ENCODE measurements at regions not wholly inside any gene's neighbourhood (a gene's known extent, or its start where the extent isn't known, plus 50 kb on each side); places are given as distances from the start of the nearest gene placed in this dataset.

DNA sequence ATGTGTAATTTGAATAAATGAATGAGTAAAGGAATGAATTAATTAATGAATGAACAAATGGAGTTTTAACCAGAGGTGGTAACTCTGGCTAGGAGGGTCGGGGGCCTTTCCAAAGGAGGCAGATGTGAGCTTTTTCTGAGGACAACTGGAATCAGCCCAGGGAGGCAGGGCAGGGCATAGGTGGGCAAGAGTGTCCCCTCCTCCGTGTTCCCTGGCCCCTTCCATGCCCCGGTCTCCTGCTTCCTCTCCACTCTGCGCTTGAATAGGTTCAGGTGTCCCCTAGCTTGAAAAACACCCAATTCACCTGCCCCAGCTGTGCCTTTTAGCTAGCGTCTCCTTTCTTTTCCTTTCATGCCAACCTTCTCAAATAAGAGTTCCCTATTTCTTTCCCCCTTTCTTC is 473.1 kb downstream of the CDH26 start:
- TF ChIP-seq HDAC2 (IDR thresholded peaks at IDR 0.05; ENCODE audit: borderline replicate concordance in 1 of 2, low read depth in 2 of 2, low read length in 2 of 2) (no peak), BCL11A (IDR thresholded peaks at IDR 0.05; ENCODE audit: low read depth in 2 of 2, low read length in 2 of 2) (no peak), CEBPB (IDR thresholded peaks at IDR 0.05; ENCODE audit: low read depth, low read length) (no peak), CTCF (IDR thresholded peaks at IDR 0.05; ENCODE audit: control extremely low read depth in 1 of 3, insufficient read depth in 1 of 3, low read depth in 1 of 3, low read length in 3 of 3) (no peak), TBP (IDR thresholded peaks at IDR 0.05; ENCODE audit: low read depth, low read length) (no peak), POLR2AphosphoS5 (IDR thresholded peaks at IDR 0.05; ENCODE audit: low read depth, low read length) (no peak), BRCA1 (IDR thresholded peaks at IDR 0.05; ENCODE audit: low read depth, low read length) (no peak), POLR2A (IDR thresholded peaks at IDR 0.05; ENCODE audit: control extremely low read depth in 1 of 2, low read depth in 2 of 2, low read length in 2 of 2) (no peak), YY1 (IDR thresholded peaks at IDR 0.05; ENCODE audit: low read depth, low read length) (no peak), MAX (IDR thresholded peaks at IDR 0.05) (no peak)

Data from H1 (cell line).